Inferior parietal cortex (tissue), 1 donor: ENCODE measurements at regions not wholly inside any gene's neighbourhood (a gene's known extent, or its start where the extent isn't known, plus 50 kb on each side); places are given as distances from the start of the nearest gene placed in this dataset.

Experiments used
- DNase-seq: peaks from one replicate; pipeline ENCODE4 v3.0.0-alpha.2; 2016; ENCODE audit errors: extremely low spot score

GRCh38 chr10:30793093-30793492, 163.5 kb upstream of the LYZL2 start:
- no peak for DNase-seq

GRCh38 chr10:30792025-30792424, 162.5 kb upstream of the LYZL2 start:
- DNase-seq: no peak

GRCh38 chr10:30791197-30791611, 161.7 kb upstream of the LYZL2 start:
- DNase-seq: no peak

- DNase-seq: no peak
These were observed 160.3 kb upstream of the LYZL2 start for GRCh38 chr10:30789806-30790205.

- DNase-seq: no peak
These were observed 158.8 kb upstream of the LYZL2 start for GRCh38 chr10:30788307-30788706.

GRCh38 chr10:30786906-30787305, 157.4 kb upstream of the LYZL2 start:
- DNase-seq: no peak

GRCh38 chr10:30786131-30786530, 156.6 kb upstream of the LYZL2 start:
- no peak for DNase-seq

GRCh38 chr10:30784897-30785605, 155.5 kb upstream of the LYZL2 start:
- DNase-seq: peak; percentile 82

GRCh38 chr10:30784524-30784896, 155.0 kb upstream of the LYZL2 start:
- DNase-seq: peak; percentile 63

GRCh38 chr10:30783939-30784501, 154.5 kb upstream of the LYZL2 start:
- peak; percentile 86 for DNase-seq

- peak; percentile 19 for DNase-seq
These were observed 153.2 kb upstream of the LYZL2 start for GRCh38 chr10:30782537-30783461.

- no peak for DNase-seq
These were observed 152.6 kb upstream of the LYZL2 start for GRCh38 chr10:30782157-30782536.

GRCh38 chr10:30781670-30782121, 152.1 kb upstream of the LYZL2 start:
- peak; percentile 81 for DNase-seq

GRCh38 chr10:30778769-30779168, 149.2 kb upstream of the LYZL2 start:
- no peak for DNase-seq

- no peak for DNase-seq
These were observed 146.4 kb upstream of the LYZL2 start for GRCh38 chr10:30775779-30776591.

GRCh38 chr10:30774261-30774660, 144.7 kb upstream of the LYZL2 start:
- DNase-seq: no peak

- no peak for DNase-seq
These were observed 143.9 kb upstream of the LYZL2 start for GRCh38 chr10:30773501-30773900.

- DNase-seq: no peak
These were observed 141.3 kb upstream of the LYZL2 start for GRCh38 chr10:30770816-30771215.

- no peak for DNase-seq
These were observed 140.7 kb upstream of the LYZL2 start for GRCh38 chr10:30770229-30770628.

- no peak for DNase-seq
These were observed 139.8 kb upstream of the LYZL2 start for GRCh38 chr10:30769361-30769760.

GRCh38 chr10:30765616-30766015, 136.1 kb upstream of the LYZL2 start:
- DNase-seq: no peak
